Activated CD8-positive, alpha-beta T cell treated with anti-CD3 and anti-CD28 coated beads, Interleukin-2, amount 10 ng/mL, durations not matched to agents 7 days and 5 days (primary cell): ENCODE measurements at regions not wholly inside any gene's neighbourhood (a gene's known extent, or its start where the extent isn't known, plus 50 kb on each side); places are given as distances from the start of the nearest gene placed in this dataset.

ENCODE experiments used
- ATAC-seq: fragments of 150-1000 bp; cut with Tn5 transposase; one replicate; pipeline ENCODE4 v1.10.0; 2021; ENCODE audit warnings: moderate library complexity
- CTCF ChIA-PET: fragments of 350-600 bp; sonication (Branson Sonifier 250); formaldehyde crosslinking; loops from one replicate; lab custom pipeline; 2021; ENCODE audit warnings: antibody characterized with exemption; lab: Charles Lee
- POLR2A ChIA-PET: fragments of 350-600 bp; sonication (Branson Sonifier 250); formaldehyde crosslinking; loops from one replicate; lab custom pipeline; 2021; ENCODE audit warnings: antibody characterized with exemption; lab: Charles Lee
- DNase-seq: peaks from one replicate; pipeline ENCODE4 v3.0.0-alpha.2; 2020
- H3K27ac Mint-ChIP-seq: one replicate; pipeline ENCODE4 v1.8.0; 2021; ENCODE audit warnings: mild to moderate bottlenecking, mixed read lengths
- H3K27me3 Mint-ChIP-seq: one replicate; pipeline ENCODE4 v1.8.0; 2021; ENCODE audit warnings: low read depth, mixed read lengths
- H3K36me3 Mint-ChIP-seq: one replicate; pipeline ENCODE4 v1.8.0; 2021; ENCODE audit warnings: low read depth, mixed read lengths
- H3K4me1 Mint-ChIP-seq: one replicate; pipeline ENCODE4 v1.8.0; 2021; ENCODE audit warnings: low read depth, mixed read lengths
- H3K4me3 Mint-ChIP-seq: one replicate; pipeline ENCODE4 v1.8.0; 2021; ENCODE audit warnings: mild to moderate bottlenecking, mixed read lengths
- H3K9me3 Mint-ChIP-seq: one replicate; pipeline ENCODE4 v1.8.0; 2022; ENCODE audit warnings: mixed read lengths; ENCODE audit not compliant: insufficient read depth

GRCh38 chr12:18207266-18207665 is 54.1 kb upstream of the PIK3C2G start:
- Mint-ChIP-seq H3K4me3 (no peak overlapping the region), H3K9me3 (no peaks in the 10 kb centered on the region), H3K4me1 (no peaks in the 10 kb centered on the region), H3K27ac (no peak overlapping the region), H3K27me3 (no peaks in the 10 kb centered on the region), H3K36me3 (no peaks in the 10 kb centered on the region)
- ChIA-PET CTCF (no interaction called here), POLR2A (no interaction called here)
- no peak for ATAC-seq
- DNase-seq: no peak

GRCh38 chr12:18206198-18206597 is 55.1 kb upstream of the PIK3C2G start:
- CTCF ChIA-PET: no interaction called here
- DNase-seq (no peak), ATAC-seq (no peak)
- POLR2A ChIA-PET: no interaction called here
- no peaks in the 10 kb centered on the region for H3K9me3 Mint-ChIP-seq
- no peaks in the 10 kb centered on the region for H3K36me3 Mint-ChIP-seq
- H3K27ac Mint-ChIP-seq: no peak overlapping the region
- no peaks in the 10 kb centered on the region for H3K27me3 Mint-ChIP-seq
- no peaks in the 10 kb centered on the region for H3K4me1 Mint-ChIP-seq
- H3K4me3 Mint-ChIP-seq: no peak overlapping the region

- Mint-ChIP-seq H3K36me3 (no peaks in the 10 kb centered on the region), H3K27ac (no peak overlapping the region), H3K27me3 (no peaks in the 10 kb centered on the region), H3K9me3 (no peaks in the 10 kb centered on the region), H3K4me1 (no peaks in the 10 kb centered on the region), H3K4me3 (no peak overlapping the region)
- no peak for ATAC-seq
- ChIA-PET POLR2A (no interaction called here), CTCF (no interaction called here)
- DNase-seq: no peak
Observed at GRCh38 chr12:18204053-18204452, 57.3 kb upstream of the PIK3C2G start.

GRCh38 chr12:18192119-18192518 is 69.2 kb upstream of the PIK3C2G start:
- no peaks in the 10 kb centered on the region for H3K27me3 Mint-ChIP-seq
- ATAC-seq (no peak), DNase-seq (no peak)
- peaks cover 12% of the 10 kb centered on the region for H3K9me3 Mint-ChIP-seq
- no peaks in the 10 kb centered on the region for H3K36me3 Mint-ChIP-seq
- CTCF ChIA-PET: no interaction called here
- H3K4me1 Mint-ChIP-seq: no peaks in the 10 kb centered on the region
- H3K4me3 Mint-ChIP-seq: no peak overlapping the region
- H3K27ac Mint-ChIP-seq: no peak overlapping the region
- POLR2A ChIA-PET: no interaction called here

- POLR2A ChIA-PET: no interaction called here
- Mint-ChIP-seq H3K4me3 (no peak overlapping the region), H3K27me3 (no peaks in the 10 kb centered on the region), H3K36me3 (no peaks in the 10 kb centered on the region), H3K9me3 (no peaks in the 10 kb centered on the region), H3K27ac (no peak overlapping the region), H3K4me1 (no peaks in the 10 kb centered on the region)
- no peak for ATAC-seq
- DNase-seq: no peak
- CTCF ChIA-PET: no interaction called here
Observed at GRCh38 chr12:18183141-18183540, 78.2 kb upstream of the PIK3C2G start.

- ATAC-seq: no peak
- Mint-ChIP-seq H3K27me3 (no peaks in the 10 kb centered on the region), H3K27ac (no peak overlapping the region)
Observed at GRCh38 chr12:18171571-18171970, 81.6 kb upstream of the RERGL start.

GRCh38 chr12:18168016-18168415 is 78.0 kb upstream of the RERGL start:
- ChIA-PET POLR2A (no interaction called here), CTCF (no interaction called here)
- Mint-ChIP-seq H3K27me3 (no peaks in the 10 kb centered on the region), H3K4me3 (no peak overlapping the region), H3K4me1 (peaks cover 6% of the 10 kb centered on the region), H3K36me3 (no peaks in the 10 kb centered on the region), H3K9me3 (peaks cover 9% of the 10 kb centered on the region), H3K27ac (no peak overlapping the region)
- ATAC-seq: no peak
- no peak for DNase-seq

More at GRCh38 chr12:18171571-18171970, 81.6 kb upstream of the RERGL start:
- no peak overlapping the region for H3K4me3 Mint-ChIP-seq
- no peaks in the 10 kb centered on the region for H3K4me1 Mint-ChIP-seq
- peaks cover 19% of the 10 kb centered on the region for H3K9me3 Mint-ChIP-seq
- H3K36me3 Mint-ChIP-seq: no peaks in the 10 kb centered on the region
- ChIA-PET POLR2A (no interaction called here), CTCF (no interaction called here)
- no peak for DNase-seq

GRCh38 chr12:18165889-18166288 is 75.9 kb upstream of the RERGL start:
- DNase-seq (no peak), ATAC-seq (no peak)
- ChIA-PET POLR2A (no interaction called here), CTCF (interaction anchor here (1.8 kb wide), 1 partner anchor 26 kb away, joined by 4 read pairs; no protein-coding TSS in a partner anchor)
- Mint-ChIP-seq H3K27me3 (no peaks in the 10 kb centered on the region), H3K9me3 (peaks cover under 1% of the 10 kb centered on the region), H3K27ac (no peak overlapping the region), H3K4me3 (no peak overlapping the region), H3K36me3 (no peaks in the 10 kb centered on the region), H3K4me1 (peaks cover 6% of the 10 kb centered on the region)

GRCh38 chr12:18165422-18165871 is 75.5 kb upstream of the RERGL start:
- CTCF ChIA-PET: interaction anchor here (1.8 kb wide), 1 partner anchor 26 kb away, joined by 4 read pairs; no protein-coding TSS in a partner anchor
- no peaks in the 10 kb centered on the region for H3K9me3 Mint-ChIP-seq
- peaks cover 6% of the 10 kb centered on the region for H3K4me1 Mint-ChIP-seq
- peak; percentile 69 for ATAC-seq
- no peak overlapping the region for H3K27ac Mint-ChIP-seq
- POLR2A ChIA-PET: no interaction called here
- H3K27me3 Mint-ChIP-seq: no peaks in the 10 kb centered on the region
- H3K4me3 Mint-ChIP-seq: no peak overlapping the region
- no peaks in the 10 kb centered on the region for H3K36me3 Mint-ChIP-seq
- DNase-seq: no peak

GRCh38 chr12:18160901-18161300 is 70.9 kb upstream of the RERGL start:
- peaks cover 6% of the 10 kb centered on the region for H3K4me1 Mint-ChIP-seq
- no peak overlapping the region for H3K27ac Mint-ChIP-seq
- H3K9me3 Mint-ChIP-seq: no peaks in the 10 kb centered on the region
- H3K36me3 Mint-ChIP-seq: no peaks in the 10 kb centered on the region
- ATAC-seq (no peak), DNase-seq (no peak)
- ChIA-PET CTCF (interaction anchor here (0.5 kb wide), 1 partner anchor 11 kb away, joined by 3 read pairs; no protein-coding TSS in a partner anchor), POLR2A (no interaction called here)
- no peaks in the 10 kb centered on the region for H3K27me3 Mint-ChIP-seq
- no peak overlapping the region for H3K4me3 Mint-ChIP-seq

- ChIA-PET POLR2A (no interaction called here), CTCF (interaction anchor here (0.8 to 1.4 kb wide), 4 partner anchors 8 to 26 kb away, joined by 3 to 5 read pairs (median 3); no protein-coding TSS in a partner anchor)
- no peaks in the 10 kb centered on the region for H3K9me3 Mint-ChIP-seq
- H3K36me3 Mint-ChIP-seq: no peaks in the 10 kb centered on the region
- H3K27me3 Mint-ChIP-seq: no peaks in the 10 kb centered on the region
- ATAC-seq (no peak), DNase-seq (peak; percentile 35)
- no peak overlapping the region for H3K27ac Mint-ChIP-seq
- H3K4me1 Mint-ChIP-seq: no peaks in the 10 kb centered on the region
- no peak overlapping the region for H3K4me3 Mint-ChIP-seq
Observed at GRCh38 chr12:18158774-18159557, 69.0 kb upstream of the RERGL start.

GRCh38 chr12:18153826-18154225 is 63.8 kb upstream of the RERGL start:
- ATAC-seq: no peak
- POLR2A ChIA-PET: no interaction called here

More at GRCh38 chr12:18153826-18154225, 63.8 kb upstream of the RERGL start:
- H3K4me1 Mint-ChIP-seq: no peaks in the 10 kb centered on the region
- no peaks in the 10 kb centered on the region for H3K36me3 Mint-ChIP-seq
- H3K9me3 Mint-ChIP-seq: no peaks in the 10 kb centered on the region
- DNase-seq: no peak
- H3K27ac Mint-ChIP-seq: no peak overlapping the region
- no peaks in the 10 kb centered on the region for H3K27me3 Mint-ChIP-seq
- H3K4me3 Mint-ChIP-seq: no peak overlapping the region
- CTCF ChIA-PET: no interaction called here
